ENCODE measurements at regions not wholly inside any gene's neighbourhood (a gene's known extent, or its start where the extent isn't known, plus 50 kb on each side); places are given as distances from the start of the nearest gene placed in this dataset.

GRCh38 chr22:48658246-48658645 is 1169.4 kb downstream of the BRD1 start:
- no peak for TF ChIP-seq CTCF (IDR thresholded peaks at IDR 0.05)
- no peak for TF ChIP-seq POLR2A (IDR thresholded peaks at IDR 0.05)

Measured in esophagus squamous epithelium (tissue), 4 donors.